HG03196 (cell line): ENCODE measurements at regions not wholly inside any gene's neighbourhood (a gene's known extent, or its start where the extent isn't known, plus 50 kb on each side); places are given as distances from the start of the nearest gene placed in this dataset.
"Not testable (repeated sequence)": the region's sequence is repeated elsewhere in the genome, so short reads cannot be mapped to it uniquely, and the experiment has no call there.

Experiments used
- ATAC-seq: cut with Tn5 transposase; IDR thresholded peaks from one replicate; pipeline ENCODE4 v1.9.1; 2021; ENCODE audit not compliant: unreplicated experiment

DNA sequence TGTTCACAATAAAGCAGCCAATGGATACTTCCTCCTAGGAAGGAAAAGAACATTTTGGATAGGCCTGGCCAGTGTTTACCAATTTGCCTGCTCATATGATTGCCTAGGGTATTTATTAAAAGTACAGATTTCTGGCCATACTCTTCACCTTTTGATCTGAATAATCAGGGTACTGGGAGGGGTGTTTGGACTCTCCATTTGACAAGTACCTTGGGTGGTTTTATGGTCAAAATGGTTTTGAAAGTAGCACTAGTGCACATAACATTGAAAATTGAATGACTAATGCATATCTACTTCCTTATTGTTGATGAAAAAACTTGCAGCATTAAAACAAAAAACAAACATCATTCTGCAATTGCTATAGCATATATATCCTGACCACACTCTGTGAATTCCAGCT is 333.3 kb upstream of the CDH2 start:
- no peak for ATAC-seq

DNA sequence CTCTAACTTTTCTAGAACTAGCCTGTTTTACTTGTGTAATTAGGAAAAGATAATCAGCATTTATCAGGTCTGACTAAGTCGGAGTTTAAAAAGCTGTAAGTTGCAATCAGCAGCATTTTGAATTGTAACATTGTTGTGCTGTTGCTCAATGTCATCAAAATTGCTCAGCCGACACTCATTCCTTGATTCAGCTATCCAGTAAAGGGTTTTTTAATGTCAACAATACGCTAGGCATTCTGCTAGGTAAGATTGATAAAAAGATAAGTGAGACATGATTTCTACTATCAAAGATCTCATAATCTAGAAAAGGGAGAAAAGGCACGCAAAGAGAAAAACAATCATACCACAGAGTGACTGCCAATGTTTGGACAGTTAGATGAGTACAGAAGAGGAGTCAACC is 327.1 kb upstream of the CDH2 start:
- no peak for ATAC-seq

DNA sequence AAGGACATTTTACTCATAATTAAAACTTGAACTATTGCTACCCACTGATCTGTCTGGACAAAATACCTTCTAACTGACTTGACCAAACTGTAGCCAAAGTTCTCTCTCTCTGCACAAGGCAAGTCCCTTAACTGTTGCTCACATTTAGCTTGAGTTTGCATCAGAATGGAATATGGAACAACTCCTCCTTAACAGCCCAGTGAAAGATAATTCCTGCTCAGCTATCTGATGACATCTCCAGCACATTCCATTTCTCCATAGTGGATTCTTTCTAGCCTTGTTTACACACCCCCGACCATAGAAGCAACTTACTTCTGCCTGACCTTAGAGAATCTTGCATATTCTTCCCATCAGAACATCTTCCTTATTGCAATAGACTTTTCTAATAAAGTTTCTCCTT is 317.2 kb upstream of the CDH2 start:
- ATAC-seq, result no peak

DNA sequence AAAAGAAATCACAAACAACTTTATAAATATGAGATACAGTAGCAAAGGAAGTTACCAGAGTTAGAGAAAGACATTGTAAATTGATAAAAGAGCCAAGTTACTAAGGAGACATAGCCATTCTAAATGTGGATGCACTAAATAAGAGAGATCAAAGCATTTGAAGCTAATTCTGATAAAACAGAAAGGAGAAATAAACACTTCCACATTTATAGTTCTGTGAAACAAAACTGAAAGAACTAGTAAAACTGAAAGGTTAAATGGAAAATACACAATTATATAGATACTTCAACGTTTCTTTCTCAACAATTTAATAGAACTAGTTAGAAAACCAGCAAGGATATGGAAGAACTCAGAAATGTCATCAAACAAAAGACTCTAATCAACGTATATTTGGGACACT is 309.0 kb upstream of the CDH2 start:
- ATAC-seq, result no peak

DNA sequence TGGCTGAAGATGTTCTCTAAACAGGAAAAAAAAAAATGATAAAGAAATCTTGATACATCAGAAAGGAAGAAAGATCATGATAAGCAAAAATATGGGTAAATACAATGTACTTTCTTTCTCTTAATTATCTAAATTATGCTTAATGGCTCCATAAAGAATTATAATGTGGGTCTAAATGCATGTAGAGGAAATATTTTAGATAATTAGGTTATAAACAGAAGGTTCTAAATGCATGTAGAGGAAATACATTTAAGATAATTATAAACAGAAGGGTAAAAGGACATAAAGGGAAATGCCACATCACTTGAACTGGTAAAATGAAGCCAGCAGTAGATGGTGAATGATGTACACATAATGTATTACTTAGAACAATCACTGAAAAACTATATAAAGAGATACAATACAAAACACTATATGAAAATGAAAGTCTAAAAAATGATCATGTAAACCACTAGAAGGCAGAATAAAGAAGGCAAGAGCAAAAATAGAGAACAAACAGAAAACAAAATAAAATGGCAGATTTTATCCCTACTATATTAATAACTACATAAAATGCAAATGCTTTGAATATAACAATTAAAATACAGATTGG is 308.4 kb upstream of the CDH2 start:
- no peak for ATAC-seq

DNA sequence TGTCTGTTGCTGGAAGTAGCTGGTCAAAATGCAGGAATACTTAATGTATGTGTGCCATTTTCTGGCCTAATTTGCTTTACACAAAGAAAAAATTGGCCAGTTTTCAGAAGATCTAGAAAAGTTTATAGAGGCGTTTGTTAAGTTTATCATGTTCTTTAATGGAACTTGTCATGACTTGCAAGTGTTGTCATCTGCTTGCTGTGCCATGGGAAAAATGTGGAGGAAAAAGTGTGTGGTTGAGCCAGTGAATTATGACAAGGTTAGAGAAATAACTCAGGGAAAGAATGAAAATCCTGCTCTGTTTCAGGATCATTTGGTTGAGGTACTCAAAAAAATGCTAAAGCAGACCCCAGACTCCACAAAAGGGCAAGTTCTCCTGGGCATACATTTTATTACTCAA is 301.6 kb upstream of the CDH2 start:
- no peak for ATAC-seq

DNA sequence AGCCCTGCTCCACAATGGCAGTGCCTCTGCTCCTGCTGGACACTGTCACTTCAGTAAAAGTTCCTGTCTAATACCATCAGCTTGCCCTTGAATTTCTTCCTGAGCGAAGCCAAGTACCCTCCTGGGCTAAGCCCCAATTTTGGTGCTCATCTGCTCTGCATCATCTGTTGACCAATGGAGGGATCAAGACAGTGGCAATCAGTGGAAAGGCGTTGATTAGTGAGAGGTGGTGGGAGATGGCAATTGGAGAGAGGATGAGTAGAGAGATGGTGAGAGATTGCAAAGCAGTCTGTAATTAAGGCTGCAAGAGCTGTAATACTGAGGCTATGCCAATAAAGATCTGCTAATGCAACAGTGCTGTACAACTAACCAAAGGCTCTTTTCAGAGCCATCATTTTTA is 299.4 kb upstream of the CDH2 start:
- ATAC-seq, result no peak

DNA sequence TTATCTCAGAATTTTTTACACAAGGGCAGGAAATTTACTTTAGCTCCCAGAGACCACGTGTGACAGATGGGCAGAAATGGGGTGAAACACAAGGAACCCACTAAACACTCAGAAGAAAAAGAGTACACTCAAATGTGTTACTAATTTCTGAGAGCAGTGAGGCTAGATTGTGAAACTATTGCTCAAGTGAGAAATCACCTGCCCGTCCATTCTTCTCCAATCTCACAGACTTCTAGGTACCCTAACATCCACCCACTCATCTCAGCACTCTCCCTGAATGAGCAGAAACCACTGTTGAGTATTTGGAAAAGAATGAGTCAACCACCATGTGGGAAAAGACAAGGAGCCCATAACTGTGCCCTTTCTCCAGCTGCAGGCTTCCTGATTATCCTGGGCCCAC is 293.0 kb upstream of the CDH2 start:
- ATAC-seq, result no peak

DNA sequence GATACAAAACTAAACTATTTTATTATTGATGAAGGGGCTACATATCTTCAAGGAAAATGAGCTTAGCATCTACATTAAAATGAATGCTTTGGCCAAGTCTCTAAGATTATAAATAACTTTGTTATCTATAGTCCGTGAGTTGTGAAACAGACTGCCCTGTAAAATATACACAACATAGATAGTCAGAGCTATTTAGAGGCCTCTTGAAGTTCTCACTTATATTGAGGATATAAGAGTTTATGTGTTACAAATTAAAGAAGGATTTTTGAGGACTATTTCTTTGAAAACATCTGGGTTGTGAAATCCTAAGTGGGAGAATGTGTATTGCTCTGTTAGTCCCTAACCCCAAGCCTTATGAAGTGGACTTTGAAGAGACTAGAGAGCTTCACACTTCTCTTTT is 292.0 kb upstream of the CDH2 start:
- no peak for ATAC-seq

DNA sequence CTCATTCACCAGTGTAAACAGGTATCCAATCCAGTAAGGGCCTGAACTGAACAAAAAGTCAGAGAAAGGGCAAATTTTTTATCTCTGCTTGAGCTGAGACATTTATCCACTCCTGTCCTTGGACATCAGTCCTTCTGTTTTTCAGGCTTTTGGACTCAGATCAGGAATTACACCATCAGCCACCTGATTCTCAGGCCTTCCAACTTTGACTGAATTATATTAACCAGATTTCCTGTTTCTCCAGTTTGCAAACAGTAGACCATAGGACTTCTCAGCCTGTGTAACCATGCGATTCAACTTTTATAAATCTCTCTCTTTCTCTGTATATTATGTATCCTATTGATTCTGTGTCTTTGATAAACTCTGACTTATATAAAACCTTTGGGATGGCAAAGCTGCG is 289.3 kb upstream of the CDH2 start:
- no peak for ATAC-seq

DNA sequence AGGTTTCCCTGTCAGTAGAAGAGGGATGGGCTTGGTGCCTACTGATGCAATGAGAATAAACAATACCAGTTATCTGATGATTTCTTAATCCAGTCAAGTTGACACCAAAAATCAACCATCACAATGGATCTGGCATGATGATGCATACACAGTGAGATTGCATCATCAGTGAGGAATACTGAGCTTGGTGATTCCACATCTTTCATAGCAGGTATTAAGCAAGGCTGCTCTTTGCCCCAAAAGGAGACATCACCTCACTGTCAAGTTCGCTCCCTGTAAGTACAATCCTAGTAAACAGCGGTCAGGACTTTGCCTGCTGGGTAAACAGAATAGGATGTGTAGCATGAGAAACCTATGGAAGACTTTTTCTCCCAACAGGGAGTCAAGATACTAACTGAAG is 282.7 kb upstream of the CDH2 start:
- no peak for ATAC-seq

DNA sequence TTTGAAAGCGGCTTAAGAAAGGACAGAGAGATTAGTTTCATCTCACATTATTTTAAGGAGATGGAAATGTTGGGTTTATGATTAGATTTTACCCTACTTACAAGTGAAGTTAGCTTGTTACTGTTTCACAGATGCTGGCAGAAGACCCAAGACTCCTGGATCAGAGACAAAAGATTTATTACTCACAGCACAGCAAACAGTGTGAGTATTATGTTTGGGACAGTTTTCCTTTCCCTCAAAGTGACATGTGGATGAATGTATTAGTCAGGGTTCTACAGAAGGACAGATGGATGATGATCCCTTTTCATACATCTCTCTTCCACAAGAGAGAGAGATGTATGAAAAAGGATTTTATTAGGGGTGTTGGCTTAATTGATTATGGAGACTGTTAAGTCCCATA is 281.8 kb upstream of the CDH2 start:
- ATAC-seq, result no peak

DNA sequence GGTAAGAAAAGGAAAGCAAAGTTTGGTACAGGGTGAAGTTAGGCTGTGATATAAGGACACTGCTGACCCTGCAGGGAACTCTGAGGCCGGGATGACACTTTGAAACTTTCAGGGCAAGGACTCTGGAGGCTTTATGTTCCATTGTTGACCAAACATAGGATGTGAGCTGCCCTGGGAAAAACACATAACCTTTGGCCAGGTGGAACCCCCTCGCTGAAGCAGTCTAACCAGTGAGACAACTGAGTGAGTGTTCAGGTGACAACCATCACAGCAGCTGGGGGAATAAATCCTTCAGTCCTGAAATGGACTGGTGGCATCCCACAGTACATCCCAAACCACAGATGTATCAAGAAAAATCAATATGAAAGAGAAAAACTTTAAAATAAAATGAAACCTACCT is 280.9 kb upstream of the CDH2 start:
- no peak for ATAC-seq

DNA sequence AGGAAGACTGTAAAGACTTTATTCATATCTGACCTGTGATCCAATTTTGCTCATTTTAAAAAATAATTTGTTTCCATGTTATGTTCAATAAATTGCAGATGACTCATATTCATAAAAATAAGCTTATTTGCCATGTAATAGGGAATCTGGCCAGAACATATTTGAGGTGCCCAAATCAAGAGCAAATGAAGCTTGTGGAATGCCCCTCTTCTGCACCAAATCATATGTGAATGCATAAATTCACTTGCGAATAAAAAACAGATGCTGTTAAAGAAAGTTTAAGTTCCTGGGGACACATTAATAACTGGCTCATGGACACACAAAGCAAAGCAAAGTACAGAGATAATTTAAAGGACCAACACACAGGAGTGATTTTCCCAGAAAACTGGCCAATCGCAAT is 279.0 kb upstream of the CDH2 start:
- ATAC-seq, result no peak

DNA sequence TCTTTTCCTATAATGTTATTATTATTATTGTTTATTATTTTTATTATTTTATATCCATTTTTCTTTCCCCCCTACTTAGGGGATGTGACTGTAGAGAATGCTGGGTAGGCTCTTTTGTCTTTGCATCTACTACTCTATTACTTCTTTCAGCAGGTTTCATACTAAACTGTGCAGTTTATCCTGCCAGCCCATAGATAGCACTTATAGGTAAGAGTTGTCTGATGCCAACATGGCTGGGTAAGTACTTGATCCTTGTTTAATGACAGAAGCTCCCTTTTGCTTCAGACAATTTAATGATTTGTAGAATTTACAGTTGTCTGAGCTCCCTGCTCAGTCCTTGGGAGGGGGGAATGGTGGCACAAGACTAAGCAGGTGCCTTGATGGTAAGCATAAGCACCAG is 262.9 kb upstream of the CDH2 start:
- ATAC-seq, result no peak

DNA sequence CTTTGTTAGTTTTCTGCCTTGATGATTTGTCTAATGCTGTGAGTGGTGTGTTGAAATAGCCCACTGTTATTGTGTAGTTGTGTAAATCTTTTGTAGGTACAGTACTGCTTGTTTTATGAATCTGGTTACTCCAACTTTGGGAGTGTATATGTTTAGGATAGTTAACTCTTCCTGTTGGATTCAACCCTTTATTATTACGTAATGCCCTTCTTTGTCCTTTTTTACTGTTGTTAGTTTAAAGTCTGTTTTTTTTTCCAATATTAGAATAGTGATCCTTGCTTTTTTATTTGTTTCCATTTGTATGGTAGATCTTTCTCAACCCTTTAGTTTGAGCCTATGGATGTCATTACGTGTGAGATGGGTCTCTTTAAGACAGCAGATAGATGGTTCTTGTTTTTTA is 261.5 kb upstream of the CDH2 start:
- no peak for ATAC-seq

DNA sequence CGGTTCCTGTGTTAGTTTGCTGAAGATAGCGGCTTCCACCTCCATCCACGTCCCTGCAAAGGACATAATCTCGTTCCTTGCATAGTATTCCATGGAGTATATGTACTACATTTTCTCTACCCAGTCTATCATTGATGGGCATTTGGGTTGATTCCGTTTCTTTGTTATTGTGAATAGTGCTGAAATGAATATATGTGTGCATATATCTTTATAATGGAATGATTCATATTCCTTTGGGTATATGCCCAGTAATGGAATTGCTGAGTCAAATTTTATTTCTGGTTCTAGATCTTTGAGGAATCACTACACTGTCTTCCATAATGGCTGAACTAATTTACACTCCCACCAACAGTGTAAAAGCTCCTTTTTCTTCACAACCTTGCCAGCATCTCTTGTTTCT is 255.4 kb upstream of the CDH2 start:
- ATAC-seq, result no peak

DNA sequence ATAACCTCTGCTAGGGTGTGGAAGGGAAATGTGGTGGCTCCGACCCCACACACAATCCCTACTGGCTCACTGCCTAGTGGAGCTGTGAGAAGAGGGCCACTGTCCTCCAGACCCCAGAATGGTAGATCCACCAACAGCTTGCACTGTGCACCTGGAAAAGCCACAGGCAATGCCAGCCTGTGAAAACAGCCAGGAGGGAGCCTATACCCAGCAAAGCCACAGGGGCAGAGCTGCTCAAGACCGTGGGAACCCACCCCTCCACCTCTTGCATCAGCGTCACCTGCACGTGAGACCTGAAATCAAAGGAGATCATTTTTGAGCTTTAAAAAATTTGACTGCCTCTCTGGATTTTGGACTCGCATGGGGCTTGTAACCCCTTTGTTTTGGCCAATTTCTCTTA is 249.0 kb upstream of the CDH2 start:
- ATAC-seq, result no peak

DNA sequence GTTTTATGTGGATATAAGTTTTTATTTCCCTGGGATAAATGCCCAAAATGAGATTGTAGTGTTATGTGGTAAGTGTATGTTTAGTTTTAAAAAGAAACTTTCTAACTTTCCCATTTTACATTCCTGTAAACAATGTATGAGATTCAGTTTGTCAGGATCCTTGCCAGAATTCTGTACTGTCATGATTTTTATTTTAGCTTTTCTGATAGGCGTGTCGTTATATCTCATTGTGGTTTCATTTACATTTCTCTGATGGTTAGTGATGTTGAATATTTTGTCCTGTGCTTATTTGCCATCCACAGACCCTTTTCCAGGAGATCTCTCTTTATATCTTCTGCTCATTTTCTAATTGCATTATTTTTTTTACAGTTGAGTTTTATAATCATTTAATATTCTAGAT is 245.6 kb upstream of the CDH2 start:
- no peak for ATAC-seq

DNA sequence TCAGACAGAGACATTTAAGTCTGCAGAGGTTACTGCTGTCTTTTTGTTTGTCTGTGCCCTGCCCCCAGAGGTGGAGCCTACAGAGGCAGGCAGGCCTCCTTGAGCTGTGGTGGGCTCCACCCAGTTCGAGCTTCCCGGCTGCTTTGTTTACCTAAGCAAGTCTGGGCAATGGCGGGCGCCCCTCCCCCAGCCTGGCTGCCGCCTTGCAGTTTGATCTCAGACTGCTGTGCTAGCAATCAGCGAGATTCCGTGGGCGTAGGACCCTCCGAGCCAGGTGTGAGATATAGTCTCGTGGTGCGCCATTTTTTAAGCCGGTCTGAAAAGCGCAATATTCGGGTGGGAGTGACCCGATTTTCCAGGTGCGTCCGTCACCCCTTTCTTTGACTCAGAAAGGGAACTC is 245.0 kb upstream of the CDH2 start:
- ATAC-seq, result not testable (repeated sequence)

DNA sequence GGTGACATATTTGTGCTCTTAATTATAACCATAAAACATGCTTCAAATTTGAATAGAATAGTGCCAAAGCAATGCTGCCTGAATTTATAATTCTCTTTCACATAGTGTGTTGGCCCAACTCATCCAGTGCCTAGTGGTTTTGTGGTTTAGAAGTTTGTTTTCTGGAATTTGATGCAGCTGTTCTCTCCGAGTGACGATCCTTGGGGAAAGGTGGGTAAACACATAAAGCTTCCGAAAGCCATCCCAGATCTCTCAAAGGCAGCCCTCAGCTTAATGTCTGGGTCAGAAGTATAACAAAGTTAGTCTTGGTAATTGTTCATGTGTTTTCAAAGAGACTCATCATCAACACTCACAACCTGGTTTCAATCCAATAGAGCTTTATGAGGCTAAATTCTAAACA is 235.6 kb upstream of the CDH2 start:
- no peak for ATAC-seq

DNA sequence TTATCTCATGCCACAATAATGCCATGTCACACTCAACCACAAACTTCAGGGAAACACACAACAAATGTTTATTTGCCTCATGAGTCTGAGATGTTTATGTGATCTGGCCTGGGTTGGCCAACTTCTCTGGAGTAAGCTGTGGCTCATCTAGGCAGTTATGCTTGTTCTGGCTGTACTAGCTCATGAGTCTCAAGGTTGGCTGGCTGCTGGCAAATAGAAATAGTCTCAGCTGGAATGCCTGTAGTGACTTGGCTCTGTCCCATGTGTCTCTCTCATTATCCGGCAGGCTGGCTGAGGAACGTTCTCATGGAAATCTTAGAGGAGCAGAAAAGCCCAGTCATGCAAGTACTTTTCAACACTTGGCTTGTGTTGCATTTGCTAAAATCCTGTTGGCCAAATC is 234.9 kb upstream of the CDH2 start:
- ATAC-seq, result no peak

DNA sequence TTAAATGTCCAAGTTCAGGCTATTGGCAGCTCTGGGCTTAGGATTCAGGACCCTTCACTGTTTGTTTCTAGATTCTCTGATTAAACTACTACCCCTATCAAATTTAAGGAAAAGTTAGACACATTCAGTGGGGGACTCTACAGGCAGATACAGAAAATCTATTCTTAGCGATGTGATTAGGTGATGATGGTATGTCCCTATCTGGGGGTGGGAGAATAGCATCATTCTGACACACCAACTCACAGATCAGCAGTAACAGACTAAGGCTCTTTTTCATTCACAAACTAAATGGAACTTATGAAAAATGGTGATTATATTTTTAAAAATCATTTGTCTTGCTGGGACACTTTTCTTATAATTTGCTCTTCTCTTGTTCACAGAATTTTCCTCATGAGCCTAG is 232.9 kb upstream of the CDH2 start:
- ATAC-seq, result no peak

DNA sequence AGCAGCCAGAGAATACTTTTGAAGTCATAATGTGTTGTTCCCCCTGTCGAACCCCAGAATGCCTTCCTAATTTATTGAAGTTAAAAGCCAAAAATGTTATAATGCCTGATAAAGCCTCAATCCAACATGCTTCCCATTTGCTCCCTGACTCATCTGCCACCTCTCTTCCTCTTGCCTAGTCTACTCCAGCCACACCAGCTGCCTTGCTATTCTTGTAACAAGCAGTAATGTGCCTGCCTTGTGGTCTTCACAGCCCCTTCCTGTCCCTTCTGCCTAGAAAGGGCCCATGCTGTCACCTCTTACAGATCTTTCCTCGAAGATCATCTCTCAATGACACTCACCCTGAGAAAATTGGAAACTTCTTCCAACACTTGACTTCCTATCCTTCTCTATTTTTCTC is 231.6 kb upstream of the CDH2 start:
- no peak for ATAC-seq
